H1 (cell line): ENCODE measurements at regions not wholly inside any gene's neighbourhood (a gene's known extent, or its start where the extent isn't known, plus 50 kb on each side); places are given as distances from the start of the nearest gene placed in this dataset.

Experiments used
- CTCF ChIA-PET: fragments of 300-600 bp; sonication (Branson Sonifier 250); formaldehyde crosslinking; loops from one replicate; lab custom pipeline; 2021; ENCODE audit not compliant: partially characterized antibody; lab: Charles Lee
- POLR2A ChIA-PET: fragments of 300-600 bp; sonication (Branson Sonifier 250); formaldehyde crosslinking; loops from one replicate; lab custom pipeline; 2021; ENCODE audit warnings: inconsistent platforms; ENCODE audit not compliant: partially characterized antibody; lab: Charles Lee
- DNase-seq, 2 experiments: peaks; one replicate each; pipeline versions ENCODE4 v3.0.0 to v3.0.0-alpha.2; 2010 to 2022; ENCODE audit warnings: low spot score in 2 of 2, low read depth in 1 of 2, mixed read lengths in 1 of 2
- FAIRE-seq: peaks from 2 replicates; lab custom pipeline; 2011; peaks lifted over from hg19 to GRCh38; lab: Jason Lieb, UNC
- H2AFZ ChIP-seq: 2 replicates; pipeline ENCODE4 v1.8.1; 2012; ENCODE audit warnings: low read length, inconsistent platforms
- H2AK5ac ChIP-seq: 2 replicates; pipeline ENCODE4 v1.6.1; 2013; ENCODE audit warnings: low read depth, low read length
- H2BK120ac ChIP-seq: replicated peaks from 2 replicates; pipeline ENCODE3; 2013; ENCODE audit warnings: low read depth, low read length, inconsistent platforms
- H2BK12ac ChIP-seq: 2 replicates; pipeline ENCODE4 v1.6.1; 2013; ENCODE audit warnings: low read depth, low read length
- H2BK15ac ChIP-seq: 2 replicates; pipeline ENCODE4 v1.6.1; 2013; ENCODE audit warnings: low read length
- H2BK20ac ChIP-seq: 2 replicates; pipeline ENCODE4 v1.6.1; 2013; ENCODE audit warnings: low read length
- H2BK5ac ChIP-seq: 2 replicates; pipeline ENCODE4 v1.6.1; 2013; ENCODE audit warnings: low read depth, low read length
- H3K14ac ChIP-seq: 2 replicates; pipeline ENCODE4 v1.6.1; 2013; ENCODE audit warnings: inconsistent platforms; ENCODE audit not compliant: insufficient read length
- H3K18ac ChIP-seq: 2 replicates; pipeline ENCODE4 v1.6.1; 2013; ENCODE audit warnings: low read length; ENCODE audit errors: extremely low read depth
- H3K23ac ChIP-seq: 2 replicates; pipeline ENCODE4 v1.6.1; 2013; ENCODE audit warnings: inconsistent platforms; ENCODE audit not compliant: insufficient read length
- H3K23me2 ChIP-seq: 2 replicates; pipeline ENCODE4 v1.6.1; 2013; ENCODE audit warnings: low read depth, low read length
- H3K27ac ChIP-seq: 2 replicates; pipeline ENCODE4 v1.6.1; 2011; ENCODE audit warnings: low read depth, low read length, inconsistent platforms
- H3K27me3 ChIP-seq, 4 experiments: replicated peaks in 1 of 4; 1 replicate in 1 of 4; 2 replicates in 3 of 4; pipeline versions ENCODE4 v1.6.1 to v1.8.1; 2011 to 2013; ENCODE audit warnings: low read length in 3 of 4, mild to moderate bottlenecking in 3 of 4, inconsistent platforms in 2 of 4, mixed read lengths in 2 of 4, moderate library complexity in 1 of 4; ENCODE audit not compliant: control insufficient read depth in 3 of 4, insufficient read depth in 3 of 4; ENCODE audit errors: extremely low read depth in 1 of 4
- H3K36me3 ChIP-seq, 4 experiments: 2 replicates each; pipeline versions ENCODE4 v1.6.1 to v1.8.1; 2011 to 2013; ENCODE audit warnings: mild to moderate bottlenecking in 4 of 4, low read length in 3 of 4, moderate library complexity in 2 of 4, control low read depth in 1 of 4, inconsistent platforms in 1 of 4; ENCODE audit not compliant: insufficient read depth in 4 of 4, control insufficient read depth in 2 of 4
- H3K4ac ChIP-seq: replicated peaks from 2 replicates; pipeline ENCODE3; 2013; ENCODE audit warnings: low read length, low read depth, mixed read lengths, inconsistent platforms; ENCODE audit not compliant: insufficient read length
- H3K4me1 ChIP-seq, 4 experiments: replicated peaks in 1 of 4; 1 replicate in 1 of 4; 2 replicates in 3 of 4; pipeline versions ENCODE4 v1.6.1 to v1.8.1; 2011 to 2013; ENCODE audit warnings: low read length in 3 of 4, inconsistent platforms in 2 of 4, mixed read lengths in 1 of 4; ENCODE audit not compliant: insufficient read depth in 4 of 4, control insufficient read depth in 3 of 4
- H3K4me2 ChIP-seq, 2 experiments: 2 replicates each; pipeline versions ENCODE4 v1.6.1 to v1.8.1; 2011 to 2013; ENCODE audit warnings: low read depth in 2 of 2, low read length in 2 of 2, control low read depth in 1 of 2, inconsistent platforms in 1 of 2, mild to moderate bottlenecking in 1 of 2; ENCODE audit not compliant: insufficient read depth in 1 of 2
- H3K4me3 ChIP-seq, 4 experiments: fragments of 200-600, 300-600 bp in 1 of 4; sonication (generic), shearing (Covaris generic), sonication (Bioruptor Twin) in 1 of 4; 2 replicates each; pipeline versions ENCODE4 v1.5.1 to v1.8.1; 2011 to 2016; ENCODE audit warnings: low read length in 4 of 4, low read depth in 3 of 4, control low read depth in 2 of 4, inconsistent platforms in 2 of 4, mild to moderate bottlenecking in 2 of 4, mixed read lengths in 1 of 4, moderate library complexity in 1 of 4; ENCODE audit not compliant: insufficient read depth in 2 of 4; ENCODE audit errors: extremely low read depth in 1 of 4
- H3K56ac ChIP-seq: replicated peaks from 2 replicates; pipeline ENCODE3; 2013; ENCODE audit warnings: low read depth, mild to moderate bottlenecking, mixed read lengths, low read length, inconsistent platforms; ENCODE audit not compliant: insufficient read length
- H3K79me1 ChIP-seq: 2 replicates; pipeline ENCODE4 v1.6.1; 2013; ENCODE audit warnings: low read depth, low read length, control low read depth
- H3K79me2 ChIP-seq, 2 experiments: 2 replicates each; pipeline versions ENCODE4 v1.6.1 to v1.8.1; 2012 to 2013; ENCODE audit warnings: low read length in 2 of 2, mild to moderate bottlenecking in 2 of 2, inconsistent platforms in 1 of 2; ENCODE audit not compliant: insufficient read depth in 2 of 2, control insufficient read depth in 1 of 2
- H3K9ac ChIP-seq, 4 experiments: replicated peaks in 1 of 4; 1 replicate in 1 of 4; 2 replicates in 3 of 4; pipeline versions ENCODE4 v1.6.1 to v1.8.1; 2011 to 2013; ENCODE audit warnings: low read depth in 3 of 4, low read length in 3 of 4, control low read depth in 2 of 4, mild to moderate bottlenecking in 2 of 4, moderate library complexity in 2 of 4, inconsistent platforms in 1 of 4; ENCODE audit errors: extremely low read depth in 1 of 4
- H3K9me3 ChIP-seq, 2 experiments: 2 replicates each; pipeline versions ENCODE4 v1.6.1 to v1.8.1; 2012 to 2013; ENCODE audit warnings: mild to moderate bottlenecking in 2 of 2, moderate library complexity in 2 of 2, control low read depth in 1 of 2, inconsistent platforms in 1 of 2, low read depth in 1 of 2, low read length in 1 of 2, mixed read lengths in 1 of 2; ENCODE audit not compliant: insufficient read depth in 2 of 2
- H4K20me1 ChIP-seq, 2 experiments: replicated peaks in 1 of 2; 2 replicates each; pipeline versions ENCODE3 to v1.8.1; 2011 to 2013; ENCODE audit warnings: inconsistent platforms in 2 of 2, low read length in 2 of 2, mild to moderate bottlenecking in 1 of 2; ENCODE audit not compliant: insufficient read depth in 2 of 2, control insufficient read depth in 1 of 2
- H4K5ac ChIP-seq: 2 replicates; pipeline ENCODE4 v1.6.1; 2013; ENCODE audit warnings: low read length, low read depth, mixed read lengths, inconsistent platforms; ENCODE audit not compliant: insufficient read length
- H4K8ac ChIP-seq: 2 replicates; pipeline ENCODE4 v1.8.0; 2013; ENCODE audit warnings: mild to moderate bottlenecking, moderate library complexity, low read length, inconsistent platforms; ENCODE audit not compliant: insufficient read depth; ENCODE audit errors: extremely low read depth
- H4K91ac ChIP-seq: replicated peaks from 2 replicates; pipeline ENCODE3; 2013; ENCODE audit warnings: low read length, mixed read lengths, inconsistent platforms; ENCODE audit not compliant: insufficient read length
- KDM4A ChIP-seq: IDR thresholded peaks from one replicate; pipeline ENCODE4 v1.7.1; 2012; ENCODE audit warnings: low read depth, mild to moderate bottlenecking, moderate library complexity, low read length, inconsistent platforms; ENCODE audit not compliant: severe bottlenecking
- RBBP5 ChIP-seq: IDR thresholded peaks from 2 replicates; pipeline ENCODE4 v1.7.1; 2012; ENCODE audit warnings: low read depth, mild to moderate bottlenecking, inconsistent platforms, low read length, moderate library complexity, borderline replicate concordance
- TBP ChIP-seq: IDR thresholded peaks from 2 replicates; pipeline ENCODE4 v1.6.1; 2011; ENCODE audit warnings: low read depth, low read length, improper control_type of control experiment
- WGBS, 2 experiments: shearing (Covaris generic) in 1 of 2; methylation state at CpG; one replicate each; pipeline versions ENCODE4 v1.1.6 to v1.1.7; 2013 to 2015; ENCODE audit warnings: low lambda C conversion rate in 2 of 2, mixed read lengths in 2 of 2, inconsistent platforms in 1 of 2, low coverage in 1 of 2, missing lambda C conversion rate in 1 of 2; ENCODE audit not compliant: insufficient replicate concordance in 2 of 2, insufficient coverage in 1 of 2, insufficient read length in 1 of 2; ENCODE audit errors: extremely low coverage in 1 of 2, missing lambda C conversion rate in 1 of 2; 5-methylcytosine and 5-hydroxymethylcytosine counted together

- Histone ChIP-seq H3K79me2 (no peaks in the 10 kb centered on the region), H3K18ac (no peak overlapping the region), H3K23me2 (no peaks in the 10 kb centered on the region; the same call in 1 of the 2 replicates), H3K4me1 (no peaks in the 10 kb centered on the region), H4K8ac (no peak overlapping the region), H2AFZ (no peak overlapping the region), H2BK12ac (no peak overlapping the region), H3K79me1 (no peaks in the 10 kb centered on the region), H2BK15ac (no peak overlapping the region), H2BK20ac (no peak overlapping the region), H3K27me3 (no peaks in the 10 kb centered on the region), H3K4me3 (no peak overlapping the region), H3K4ac (no peak overlapping the region), H4K5ac (no peak overlapping the region), H3K14ac (no peak overlapping the region), H4K20me1 (no peaks in the 10 kb centered on the region), H3K9ac (no peak overlapping the region), H2BK5ac (no peak overlapping the region), H2BK120ac (no peak overlapping the region), H3K56ac (no peak overlapping the region), H3K9me3 (no peaks in the 10 kb centered on the region), H3K36me3 (no peaks in the 10 kb centered on the region), H4K91ac (no peak overlapping the region), H2AK5ac (no peak overlapping the region), H3K4me2 (no peak overlapping the region), H3K23ac (no peak overlapping the region), H3K27ac (no peak overlapping the region)
- 90% methylated on average over 6 of the region's 6 CpGs; no CpG with 5 or more reads in 1 of the 2 experiments for WGBS, 2 experiments
- TF ChIP-seq KDM4A (no peak), TBP (no peak), RBBP5 (no peak)
- FAIRE-seq (no peak), DNase-seq (no peak)
- ChIA-PET CTCF (interaction anchor here (1.0 to 2.1 kb wide), 4 partner anchors 10 to 917 kb away, joined by 3 to 7 read pairs (median 4); no protein-coding TSS in a partner anchor), POLR2A (interaction anchor here (0.6 to 2.0 kb wide), 2 partner anchors 33 to 131 kb away, joined by 3 to 4 read pairs; a partner anchor contains a TSS)
Observed at GRCh38 chr2:144201126-144201525, 318.8 kb downstream of the ZEB2 start.
